Caco-2 (cell line): ENCODE measurements at regions not wholly inside any gene's neighbourhood (a gene's known extent, or its start where the extent isn't known, plus 50 kb on each side); places are given as distances from the start of the nearest gene placed in this dataset.

Experiments used
- BruUV-seq: library from RNA; stranded (reverse); fragments of 400-500 nt; replicated peaks from 2 replicates; lab custom pipeline; 2021; lab: Mats Ljungman, UMichigan
- CTCF ChIA-PET: fragments of 300-600 bp; sonication (Branson Sonifier 250); formaldehyde crosslinking; loops from one replicate; lab custom pipeline; 2022; ENCODE audit warnings: antibody characterized with exemption; lab: Charles Lee
- POLR2A ChIA-PET: fragments of 300-600 bp; sonication (Branson Sonifier 250); formaldehyde crosslinking; loops from one replicate; lab custom pipeline; 2022; ENCODE audit warnings: antibody characterized with exemption; lab: Charles Lee
- DNase-seq, 2 experiments: peaks; one replicate each; pipeline versions ENCODE4 v3.0.0 to v3.0.0-alpha.2; 2020 to 2022
- H3K27me3 ChIP-seq: replicated peaks from 2 replicates; pipeline ENCODE4 v1.6.0; 2011; ENCODE audit warnings: low read length; ENCODE audit not compliant: control insufficient read depth, insufficient read depth
- H3K36me3 ChIP-seq: 2 replicates; pipeline ENCODE4 v1.5.1; 2011; ENCODE audit warnings: low read length; ENCODE audit not compliant: control insufficient read depth, insufficient read depth
- H3K4me1 ChIP-seq: fragments of 250-450 bp; sonication (Bioruptor Pico); 2 replicates; pipeline ENCODE4 v1.5.1; 2020; ENCODE audit warnings: mild to moderate bottlenecking
- H3K4me3 ChIP-seq: 2 replicates; pipeline ENCODE4 v1.5.1; 2011; ENCODE audit warnings: low read depth, mild to moderate bottlenecking, control low read depth, low read length
- H3K9me3 ChIP-seq: fragments of 250-450 bp; sonication (Bioruptor Pico); 2 replicates; pipeline ENCODE4 v1.5.1; 2020; ENCODE audit warnings: mild to moderate bottlenecking, moderate library complexity
- H3K27ac Mint-ChIP-seq: one replicate; pipeline ENCODE4 v1.8.0; 2022; ENCODE audit warnings: mixed read lengths; ENCODE audit not compliant: unreplicated experiment
- H3K27me3 Mint-ChIP-seq: one replicate; pipeline ENCODE4 v1.8.0; 2022; ENCODE audit warnings: mixed read lengths; ENCODE audit not compliant: insufficient read depth, unreplicated experiment
- H3K36me3 Mint-ChIP-seq: one replicate; pipeline ENCODE4 v1.8.0; 2022; ENCODE audit warnings: mild to moderate bottlenecking, mixed read lengths; ENCODE audit not compliant: insufficient read depth, unreplicated experiment
- H3K4me1 Mint-ChIP-seq: one replicate; pipeline ENCODE4 v1.8.0; 2022; ENCODE audit warnings: low read depth, mixed read lengths; ENCODE audit not compliant: unreplicated experiment
- H3K4me3 Mint-ChIP-seq: one replicate; pipeline ENCODE4 v1.8.0; 2022; ENCODE audit warnings: mild to moderate bottlenecking, moderate library complexity, mixed read lengths; ENCODE audit not compliant: unreplicated experiment
- H3K9me3 Mint-ChIP-seq: one replicate; pipeline ENCODE4 v1.8.0; 2022; ENCODE audit warnings: mixed read lengths; ENCODE audit not compliant: unreplicated experiment
- CTCF ChIP-seq, 2 experiments: fragments of 200-600 bp in 1 of 2; IDR thresholded peaks; 1 replicate in 1 of 2; 2 replicates in 1 of 2; pipeline versions ENCODE4 v1.5.1 to v1.8.0; 2011 to 2022; ENCODE audit warnings: antibody characterized with exemption in 1 of 2, control low read depth in 1 of 2, inconsistent platforms in 1 of 2, low read depth in 1 of 2, low read length in 1 of 2, mild to moderate bottlenecking in 1 of 2, moderate library complexity in 1 of 2; ENCODE audit not compliant: insufficient read depth in 1 of 2, severe bottlenecking in 1 of 2, unreplicated experiment in 1 of 2
- intact Hi-C: fragments of 100-400 bp; cut with micrococcal nuclease; formaldehyde crosslinking; loops from one replicate; pipeline ENCODE4 v1.10.0; 2022; ENCODE audit not compliant: unreplicated experiment

DNA sequence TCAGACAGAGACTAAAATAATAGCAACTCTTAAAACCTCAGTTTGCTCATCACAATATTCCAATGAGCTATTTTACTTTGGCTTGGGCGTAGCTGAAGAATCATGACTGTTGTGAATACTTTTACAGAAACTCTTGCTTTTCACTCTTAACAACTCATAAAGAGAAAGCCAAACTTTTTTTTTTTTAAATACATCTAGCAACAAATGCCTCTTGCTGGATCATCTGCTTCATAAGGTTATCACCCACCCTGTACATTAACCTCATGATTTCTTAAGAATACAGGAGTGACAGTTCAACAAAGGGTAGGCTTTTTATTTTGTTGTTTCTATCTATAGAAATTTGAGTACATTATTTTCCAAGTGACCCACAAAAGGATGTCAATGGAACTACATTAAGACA lies 307.4 kb upstream of the DDHD1 start:
- peaks cover 18% of the 10 kb centered on the region for H3K9me3 ChIP-seq
- ChIA-PET CTCF (interaction anchor here (0.7 kb wide), 1 partner anchor 338 kb away, joined by 3 read pairs; no protein-coding TSS in a partner anchor), POLR2A (no interaction called here)
- no peak for TF ChIP-seq CTCF (IDR thresholded peaks at IDR 0.05; ENCODE audit: insufficient read depth in 1 of 2, low read depth in 1 of 2, low read length in 1 of 2, severe bottlenecking in 1 of 2, unreplicated experiment in 1 of 2)
- DNase-seq, result no peak
- Mint-ChIP-seq H3K27ac (peak overlapping the region; percentile 43), H3K36me3 (peaks cover 14% of the 10 kb centered on the region), H3K4me3 (no peak overlapping the region), H3K27me3 (no peaks in the 10 kb centered on the region), H3K9me3 (peaks cover 49% of the 10 kb centered on the region), H3K4me1 (peaks cover 53% of the 10 kb centered on the region)
- peaks cover 61% of the 10 kb centered on the region for H3K4me1 ChIP-seq
- H3K36me3 ChIP-seq, result no peaks in the 10 kb centered on the region
- intact Hi-C loops, result no loop called here
- BruUV-seq, result no TSS peak
- no peaks in the 10 kb centered on the region for H3K27me3 ChIP-seq
- no peak overlapping the region for H3K4me3 ChIP-seq

GRCh38 chr14:53458368-53458814 lies 305.3 kb upstream of the DDHD1 start:
- peak; percentile 74 to 75 for DNase-seq
- H3K36me3 Mint-ChIP-seq, result peaks cover 14% of the 10 kb centered on the region
- no TSS peak for BruUV-seq
- H3K4me3 ChIP-seq, result no peak overlapping the region
- peaks cover 10% of the 10 kb centered on the region for H3K9me3 ChIP-seq
- no peaks in the 10 kb centered on the region for H3K27me3 Mint-ChIP-seq
- ChIA-PET POLR2A (interaction anchor here (0.6 to 1.0 kb wide), 4 partner anchors 17 to 132 kb away, joined by 3 to 4 read pairs (median 4); no protein-coding TSS in a partner anchor), CTCF (interaction anchor here (1.0 kb wide), 1 partner anchor 10 kb away, joined by 3 read pairs; no protein-coding TSS in a partner anchor)
- no peak for TF ChIP-seq CTCF (IDR thresholded peaks at IDR 0.05; ENCODE audit: insufficient read depth in 1 of 2, low read depth in 1 of 2, low read length in 1 of 2, severe bottlenecking in 1 of 2, unreplicated experiment in 1 of 2)
- peaks cover 40% of the 10 kb centered on the region for H3K4me1 Mint-ChIP-seq
- intact Hi-C loops, result loop anchor here (1.0 kb wide), 2 partner anchors 14 to 26 kb away; no protein-coding TSS in a partner anchor
- H3K27ac Mint-ChIP-seq, result peak overlapping the region; percentile 43
- H3K4me3 Mint-ChIP-seq, result peak overlapping the region; percentile 29
- H3K9me3 Mint-ChIP-seq, result peaks cover 29% of the 10 kb centered on the region
- no peaks in the 10 kb centered on the region for H3K27me3 ChIP-seq
- no peaks in the 10 kb centered on the region for H3K36me3 ChIP-seq
- H3K4me1 ChIP-seq, result peaks cover 48% of the 10 kb centered on the region

- intact Hi-C loops, result no loop called here
- ChIA-PET POLR2A (no interaction called here), CTCF (no interaction called here)
- Mint-ChIP-seq H3K9me3 (peaks cover 29% of the 10 kb centered on the region), H3K4me1 (peaks cover 33% of the 10 kb centered on the region), H3K36me3 (peaks cover 14% of the 10 kb centered on the region), H3K27me3 (no peaks in the 10 kb centered on the region), H3K4me3 (no peak overlapping the region), H3K27ac (peak overlapping the region; percentile 43)
- Histone ChIP-seq H3K36me3 (no peaks in the 10 kb centered on the region), H3K4me1 (peaks cover 38% of the 10 kb centered on the region), H3K27me3 (no peaks in the 10 kb centered on the region), H3K4me3 (no peak overlapping the region), H3K9me3 (peaks cover 10% of the 10 kb centered on the region)
- no peak for TF ChIP-seq CTCF (IDR thresholded peaks at IDR 0.05; ENCODE audit: insufficient read depth in 1 of 2, low read depth in 1 of 2, low read length in 1 of 2, severe bottlenecking in 1 of 2, unreplicated experiment in 1 of 2)
- no peak for DNase-seq
- no TSS peak for BruUV-seq
Measured at GRCh38 chr14:53456931-53457330, 303.8 kb upstream of the DDHD1 start.
